Right lobe of liver (tissue), 4 donors: ENCODE measurements at regions not wholly inside any gene's neighbourhood (a gene's known extent, or its start where the extent isn't known, plus 50 kb on each side); places are given as distances from the start of the nearest gene placed in this dataset.

Experiments used
- POLR2A ChIP-seq: fragments of 450-650 bp; IDR thresholded peaks from one replicate; pipeline ENCODE4 v1.6.1; 2017; ENCODE audit warnings: antibody characterized with exemption, mild to moderate bottlenecking
- TF ChIP-seq, protein P1 (sequence below), 4 donors: fragments of 200-600 bp in 3 of 4; fragments of 450-650 bp in 1 of 4; IDR thresholded peaks; one replicate each; pipeline versions ENCODE4 v1.5.1 to v1.8.0; 2016 to 2022; ENCODE audit warnings: antibody characterized with exemption in 4 of 4, mild to moderate bottlenecking in 2 of 4
- donor health status: DM: no; HTN: no; CAD: no.
- donor health status: DM: no; HTN: no; CAD: no.
- donor health status: DM: no; HTN: yes; CAD: no.

DNA sequence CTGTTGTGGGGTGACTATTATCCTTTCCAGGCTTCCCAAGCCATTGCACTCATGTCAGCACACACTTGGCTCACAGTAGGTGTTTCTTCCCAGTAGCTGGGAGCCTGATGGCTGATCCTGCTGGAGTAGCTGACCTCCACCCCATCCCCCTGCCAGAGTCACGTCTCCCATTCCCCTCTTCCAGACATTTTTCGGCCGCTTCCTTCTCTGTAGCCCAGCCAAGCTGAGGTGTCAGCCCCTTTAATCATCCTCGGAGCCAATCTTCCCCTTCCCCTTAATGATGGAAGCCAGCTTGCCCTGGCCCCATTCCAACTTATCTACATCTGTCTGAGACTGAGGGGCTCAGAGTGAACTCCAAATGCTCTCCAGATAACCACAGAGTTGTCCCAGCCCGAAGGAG is 550.7 kb downstream of the MN1 start:
- TF ChIP-seq, protein P1, sequence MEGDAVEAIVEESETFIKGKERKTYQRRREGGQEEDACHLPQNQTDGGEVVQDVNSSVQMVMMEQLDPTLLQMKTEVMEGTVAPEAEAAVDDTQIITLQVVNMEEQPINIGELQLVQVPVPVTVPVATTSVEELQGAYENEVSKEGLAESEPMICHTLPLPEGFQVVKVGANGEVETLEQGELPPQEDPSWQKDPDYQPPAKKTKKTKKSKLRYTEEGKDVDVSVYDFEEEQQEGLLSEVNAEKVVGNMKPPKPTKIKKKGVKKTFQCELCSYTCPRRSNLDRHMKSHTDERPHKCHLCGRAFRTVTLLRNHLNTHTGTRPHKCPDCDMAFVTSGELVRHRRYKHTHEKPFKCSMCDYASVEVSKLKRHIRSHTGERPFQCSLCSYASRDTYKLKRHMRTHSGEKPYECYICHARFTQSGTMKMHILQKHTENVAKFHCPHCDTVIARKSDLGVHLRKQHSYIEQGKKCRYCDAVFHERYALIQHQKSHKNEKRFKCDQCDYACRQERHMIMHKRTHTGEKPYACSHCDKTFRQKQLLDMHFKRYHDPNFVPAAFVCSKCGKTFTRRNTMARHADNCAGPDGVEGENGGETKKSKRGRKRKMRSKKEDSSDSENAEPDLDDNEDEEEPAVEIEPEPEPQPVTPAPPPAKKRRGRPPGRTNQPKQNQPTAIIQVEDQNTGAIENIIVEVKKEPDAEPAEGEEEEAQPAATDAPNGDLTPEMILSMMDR (IDR thresholded peaks at IDR 0.05) = no peak
- TF ChIP-seq POLR2A = no peak
